ENCODE measurements at regions not wholly inside any gene's neighbourhood (a gene's known extent, or its start where the extent isn't known, plus 50 kb on each side); places are given as distances from the start of the nearest gene placed in this dataset.

DNA sequence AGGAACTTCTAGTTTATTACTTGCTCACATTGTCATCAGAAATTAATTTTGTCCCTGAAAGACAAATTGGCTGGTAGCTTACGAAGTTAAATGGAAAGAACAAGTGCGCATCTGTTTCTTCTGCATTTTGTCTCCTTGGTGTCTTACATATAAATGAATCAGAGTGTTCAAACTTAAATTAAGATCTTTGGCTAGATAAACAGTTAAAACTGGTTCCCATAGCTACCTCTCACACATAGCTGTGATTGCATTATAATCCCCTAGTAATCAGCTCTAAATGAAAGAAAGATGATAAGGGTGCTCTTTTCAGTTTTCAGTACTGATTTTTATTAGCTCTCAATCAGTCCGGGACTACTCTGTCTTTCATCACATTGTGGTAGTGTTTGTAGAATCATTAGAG lies 124.2 kb upstream of the LMO4 start:
- DNase-seq (ENCODE audit: low read depth): no peak
- no peak overlapping the region for H3K4me3 ChIP-seq (ENCODE audit: low read depth, low read length)
- TF ChIP-seq, protein P1, sequence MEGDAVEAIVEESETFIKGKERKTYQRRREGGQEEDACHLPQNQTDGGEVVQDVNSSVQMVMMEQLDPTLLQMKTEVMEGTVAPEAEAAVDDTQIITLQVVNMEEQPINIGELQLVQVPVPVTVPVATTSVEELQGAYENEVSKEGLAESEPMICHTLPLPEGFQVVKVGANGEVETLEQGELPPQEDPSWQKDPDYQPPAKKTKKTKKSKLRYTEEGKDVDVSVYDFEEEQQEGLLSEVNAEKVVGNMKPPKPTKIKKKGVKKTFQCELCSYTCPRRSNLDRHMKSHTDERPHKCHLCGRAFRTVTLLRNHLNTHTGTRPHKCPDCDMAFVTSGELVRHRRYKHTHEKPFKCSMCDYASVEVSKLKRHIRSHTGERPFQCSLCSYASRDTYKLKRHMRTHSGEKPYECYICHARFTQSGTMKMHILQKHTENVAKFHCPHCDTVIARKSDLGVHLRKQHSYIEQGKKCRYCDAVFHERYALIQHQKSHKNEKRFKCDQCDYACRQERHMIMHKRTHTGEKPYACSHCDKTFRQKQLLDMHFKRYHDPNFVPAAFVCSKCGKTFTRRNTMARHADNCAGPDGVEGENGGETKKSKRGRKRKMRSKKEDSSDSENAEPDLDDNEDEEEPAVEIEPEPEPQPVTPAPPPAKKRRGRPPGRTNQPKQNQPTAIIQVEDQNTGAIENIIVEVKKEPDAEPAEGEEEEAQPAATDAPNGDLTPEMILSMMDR (IDR thresholded peaks at IDR 0.05; ENCODE audit: low read depth, low read length, missing control alignments): no peak
- in situ Hi-C loops (cut with HindIII; ENCODE audit: low sequenced_read_pairs): no loop called here

DNA sequence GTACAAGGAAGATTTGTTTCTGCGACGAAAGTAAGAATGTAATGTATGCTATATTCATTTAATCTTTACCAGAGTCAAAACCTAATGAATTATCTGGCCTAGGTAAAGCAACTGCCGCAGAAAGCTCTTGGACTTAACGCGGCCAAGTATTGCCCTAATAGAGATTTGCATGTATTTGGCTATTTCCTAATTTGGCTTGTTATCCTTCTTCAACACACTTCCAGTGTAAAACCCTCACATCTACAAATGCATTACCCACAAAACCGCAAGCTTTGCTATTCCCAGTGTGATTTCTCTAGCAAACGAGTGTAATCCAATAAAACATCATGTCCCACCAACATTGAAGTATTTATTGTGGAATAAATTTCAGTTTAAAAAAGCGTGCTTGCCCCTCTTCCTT lies 123.8 kb upstream of the LMO4 start:
- no peak overlapping the region for H3K4me3 ChIP-seq (ENCODE audit: low read depth, low read length)
- TF ChIP-seq, protein P1 (IDR thresholded peaks at IDR 0.05; ENCODE audit: low read depth, low read length, missing control alignments): no peak
- DNase-seq (ENCODE audit: low read depth): no peak
- in situ Hi-C loops (cut with HindIII; ENCODE audit: low sequenced_read_pairs): no loop called here

DNA sequence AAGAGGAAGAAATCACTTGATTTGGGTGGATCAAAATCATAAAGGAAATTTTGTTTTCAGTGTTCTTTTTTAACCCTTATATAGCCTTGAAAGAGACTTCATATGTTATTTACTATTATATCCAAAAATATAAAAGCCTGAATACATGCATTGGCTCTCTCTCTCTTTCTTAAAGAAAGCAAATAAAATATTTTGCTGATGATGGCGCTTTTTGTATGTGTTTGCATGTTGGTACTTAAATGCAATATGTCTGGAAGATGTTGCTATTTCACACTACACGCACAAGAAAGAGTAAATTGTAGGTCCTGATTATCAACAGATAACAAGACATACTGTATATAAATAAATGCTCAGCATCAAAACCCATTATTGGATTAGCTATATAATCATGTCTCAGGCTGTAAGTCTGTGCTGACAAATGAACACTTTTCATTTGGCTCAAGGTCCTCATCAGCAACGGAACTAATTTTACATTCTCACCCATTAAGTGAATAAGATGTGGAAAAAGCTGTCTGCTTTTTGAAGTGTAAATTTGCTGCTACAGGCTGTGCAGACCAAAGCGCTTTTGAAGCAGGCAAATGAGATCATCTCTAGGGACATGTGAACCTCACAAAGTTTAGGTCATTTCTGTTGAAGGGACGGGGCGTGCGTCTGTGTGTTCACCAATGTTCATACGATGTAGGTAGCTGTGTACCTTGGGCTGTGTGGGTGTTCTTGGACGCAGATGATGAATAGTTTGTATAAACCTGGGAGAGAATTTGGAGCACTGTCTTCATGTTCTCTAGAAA lies 122.4 kb upstream of the LMO4 start:
- TF ChIP-seq, protein P1 (IDR thresholded peaks at IDR 0.05; ENCODE audit: low read depth, low read length, missing control alignments): no peak
- in situ Hi-C loops (cut with HindIII; ENCODE audit: low sequenced_read_pairs): no loop called here
- no peak for DNase-seq (ENCODE audit: low read depth)
- no peak overlapping the region for H3K4me3 ChIP-seq (ENCODE audit: low read depth, low read length)

DNA sequence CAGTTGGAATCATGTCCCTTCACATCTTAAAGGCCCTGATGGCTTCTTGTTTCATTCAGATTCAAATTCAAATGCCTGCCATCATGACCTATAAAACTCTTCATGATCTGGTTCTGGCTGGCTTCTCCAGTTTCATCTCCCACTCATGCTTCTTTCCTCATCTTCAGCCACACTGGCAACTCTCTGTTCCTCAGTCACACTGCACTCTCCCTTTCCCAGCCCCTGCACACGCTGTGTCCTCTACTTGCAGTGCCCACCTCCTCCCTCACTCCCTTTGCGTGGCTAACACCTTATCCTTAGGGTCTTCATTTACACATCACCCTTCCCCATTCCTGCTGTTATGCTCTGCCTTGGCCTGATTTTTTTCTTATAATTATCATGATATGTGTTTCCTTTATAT lies 120.6 kb upstream of the LMO4 start:
- in situ Hi-C loops (cut with HindIII; ENCODE audit: low sequenced_read_pairs): no loop called here
- no peak for DNase-seq (ENCODE audit: low read depth)
- TF ChIP-seq, protein P1 (IDR thresholded peaks at IDR 0.05; ENCODE audit: low read depth, low read length, missing control alignments): no peak
- H3K4me3 ChIP-seq (ENCODE audit: low read depth, low read length): no peak overlapping the region

DNA sequence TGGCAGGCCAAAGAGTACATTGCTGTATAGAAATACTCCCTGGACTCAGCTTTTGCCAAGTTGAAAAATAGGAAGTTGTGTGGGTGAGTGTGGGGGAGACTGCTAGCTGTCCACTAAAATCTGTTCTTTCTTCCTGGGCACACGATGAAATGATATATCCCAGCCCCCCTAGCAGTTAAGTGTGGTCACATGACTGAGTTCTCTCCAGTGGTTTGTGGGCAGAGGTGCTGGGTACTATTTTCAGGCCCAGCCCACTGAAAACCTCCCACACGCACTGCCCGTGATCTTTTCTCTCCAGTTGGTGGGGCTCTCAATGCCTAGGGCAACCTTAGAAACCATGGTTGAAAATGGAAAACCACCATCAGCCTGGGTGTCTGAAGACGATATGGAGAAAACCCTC lies 119.7 kb upstream of the LMO4 start:
- H3K4me3 ChIP-seq (ENCODE audit: low read depth, low read length): no peak overlapping the region
- no peak for DNase-seq (ENCODE audit: low read depth)
- TF ChIP-seq, protein P1 (IDR thresholded peaks at IDR 0.05; ENCODE audit: low read depth, low read length, missing control alignments): no peak
- in situ Hi-C loops (cut with HindIII; ENCODE audit: low sequenced_read_pairs): no loop called here

DNA sequence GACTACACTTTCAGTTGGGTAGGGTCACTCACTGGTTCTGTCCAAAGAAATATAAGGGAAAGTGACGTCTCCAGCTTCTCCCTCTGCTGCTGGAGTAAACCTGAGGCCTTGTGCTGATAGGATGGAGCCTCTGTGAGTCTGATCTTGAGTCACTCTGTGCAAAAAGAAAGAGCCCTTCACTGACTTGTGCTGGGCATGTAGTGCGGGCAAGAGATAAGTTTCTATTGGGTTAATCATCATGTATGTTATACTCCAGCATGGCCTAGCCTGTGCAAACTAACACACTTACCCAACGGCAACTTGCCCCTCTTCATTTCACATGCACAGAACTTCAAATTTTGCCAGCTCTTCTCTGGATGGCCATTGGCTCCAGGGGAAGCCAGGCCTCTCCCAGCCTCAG lies 118.5 kb upstream of the LMO4 start:
- in situ Hi-C loops (cut with HindIII; ENCODE audit: low sequenced_read_pairs): no loop called here
- DNase-seq (ENCODE audit: low read depth): no peak
- TF ChIP-seq, protein P1 (IDR thresholded peaks at IDR 0.05; ENCODE audit: low read depth, low read length, missing control alignments): no peak
- H3K4me3 ChIP-seq (ENCODE audit: low read depth, low read length): no peak overlapping the region

Data from astrocyte of the cerebellum (primary cell).